ENCODE measurements at regions not wholly inside any gene's neighbourhood (a gene's known extent, or its start where the extent isn't known, plus 50 kb on each side); places are given as distances from the start of the nearest gene placed in this dataset.

DNA sequence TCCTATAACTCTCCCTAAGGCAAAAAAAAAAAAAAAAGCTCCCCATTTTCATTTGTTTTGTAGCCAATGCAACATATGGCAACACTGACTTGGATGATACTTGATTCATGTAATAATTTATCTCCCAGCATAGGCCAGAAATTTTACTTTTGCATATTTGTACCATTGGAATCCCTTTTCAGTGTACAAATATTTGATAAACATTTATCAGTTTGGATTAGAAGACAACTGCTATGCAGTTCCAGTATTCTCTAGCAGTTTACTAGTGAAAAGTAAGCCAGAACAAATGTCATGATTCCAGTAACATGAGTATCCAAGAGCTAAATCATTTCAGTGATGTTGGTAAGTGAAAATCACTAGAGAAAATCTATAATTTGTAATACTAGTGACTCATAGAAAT, 392.3 kb downstream of the CCER1 start:
- Histone ChIP-seq H3K27me3 (ENCODE audit: control insufficient read depth in 4 of 4, insufficient read depth in 4 of 4, low read length in 3 of 4) (no peaks in the 10 kb centered on the region), H3K4me1 (ENCODE audit: control insufficient read depth in 4 of 4, insufficient read depth in 4 of 4, low read length in 3 of 4) (no peaks in the 10 kb centered on the region), H3K36me3 (ENCODE audit: control insufficient read depth in 4 of 4, insufficient read depth in 3 of 4, low read depth in 1 of 4, low read length in 3 of 4) (no peaks in the 10 kb centered on the region), H3K4me3 (ENCODE audit: low read depth in 1 of 3, low read length in 3 of 3) (no peak overlapping the region), H3K27ac (ENCODE audit: low read depth in 1 of 2, low read length in 2 of 2) (no peak overlapping the region), H3K9ac (ENCODE audit: low read depth in 1 of 2, low read length in 2 of 2) (no peak overlapping the region), H3K9me3 (ENCODE audit: control insufficient read depth in 4 of 4, low read length in 3 of 4) (peaks cover 0 to 3% (median 0%) of the 10 kb centered on the region in 4 donors)
- no peak for DNase-seq (ENCODE audit: low spot score)
- TF ChIP-seq, protein P1, sequence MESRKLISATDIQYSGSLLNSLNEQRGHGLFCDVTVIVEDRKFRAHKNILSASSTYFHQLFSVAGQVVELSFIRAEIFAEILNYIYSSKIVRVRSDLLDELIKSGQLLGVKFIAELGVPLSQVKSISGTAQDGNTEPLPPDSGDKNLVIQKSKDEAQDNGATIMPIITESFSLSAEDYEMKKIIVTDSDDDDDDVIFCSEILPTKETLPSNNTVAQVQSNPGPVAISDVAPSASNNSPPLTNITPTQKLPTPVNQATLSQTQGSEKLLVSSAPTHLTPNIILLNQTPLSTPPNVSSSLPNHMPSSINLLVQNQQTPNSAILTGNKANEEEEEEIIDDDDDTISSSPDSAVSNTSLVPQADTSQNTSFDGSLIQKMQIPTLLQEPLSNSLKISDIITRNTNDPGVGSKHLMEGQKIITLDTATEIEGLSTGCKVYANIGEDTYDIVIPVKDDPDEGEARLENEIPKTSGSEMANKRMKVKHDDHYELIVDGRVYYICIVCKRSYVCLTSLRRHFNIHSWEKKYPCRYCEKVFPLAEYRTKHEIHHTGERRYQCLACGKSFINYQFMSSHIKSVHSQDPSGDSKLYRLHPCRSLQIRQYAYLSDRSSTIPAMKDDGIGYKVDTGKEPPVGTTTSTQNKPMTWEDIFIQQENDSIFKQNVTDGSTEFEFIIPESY (IDR thresholded peaks at IDR 0.05) = no peak
- TF ChIP-seq TAF1 (conservative IDR thresholded peaks at IDR 0.05) (no peak), EGR1 (IDR thresholded peaks at IDR 0.05; ENCODE audit: low read depth in 2 of 2) (no peak), YY1 (IDR thresholded peaks at IDR 0.05) (no peak), FOXA2 (IDR thresholded peaks at IDR 0.05) (no peak), SP1 (IDR thresholded peaks at IDR 0.05) (no peak), HNF4A (conservative IDR thresholded peaks at IDR 0.05) (no peak), FOXA1 (IDR thresholded peaks at IDR 0.05) (no peak), RXRA (IDR thresholded peaks at IDR 0.05) (no peak), JUND (IDR thresholded peaks at IDR 0.05) (no peak), GABPA (IDR thresholded peaks at IDR 0.05 in 1 of 2, conservative IDR thresholded peaks at IDR 0.05 in 1 of 2) (no peak), HNF4G (IDR thresholded peaks at IDR 0.05) (no peak), RAD21 (IDR thresholded peaks at IDR 0.05) (no peak), NR2F2 (IDR thresholded peaks at IDR 0.05) (no peak)
- TF ChIP-seq, protein P2, sequence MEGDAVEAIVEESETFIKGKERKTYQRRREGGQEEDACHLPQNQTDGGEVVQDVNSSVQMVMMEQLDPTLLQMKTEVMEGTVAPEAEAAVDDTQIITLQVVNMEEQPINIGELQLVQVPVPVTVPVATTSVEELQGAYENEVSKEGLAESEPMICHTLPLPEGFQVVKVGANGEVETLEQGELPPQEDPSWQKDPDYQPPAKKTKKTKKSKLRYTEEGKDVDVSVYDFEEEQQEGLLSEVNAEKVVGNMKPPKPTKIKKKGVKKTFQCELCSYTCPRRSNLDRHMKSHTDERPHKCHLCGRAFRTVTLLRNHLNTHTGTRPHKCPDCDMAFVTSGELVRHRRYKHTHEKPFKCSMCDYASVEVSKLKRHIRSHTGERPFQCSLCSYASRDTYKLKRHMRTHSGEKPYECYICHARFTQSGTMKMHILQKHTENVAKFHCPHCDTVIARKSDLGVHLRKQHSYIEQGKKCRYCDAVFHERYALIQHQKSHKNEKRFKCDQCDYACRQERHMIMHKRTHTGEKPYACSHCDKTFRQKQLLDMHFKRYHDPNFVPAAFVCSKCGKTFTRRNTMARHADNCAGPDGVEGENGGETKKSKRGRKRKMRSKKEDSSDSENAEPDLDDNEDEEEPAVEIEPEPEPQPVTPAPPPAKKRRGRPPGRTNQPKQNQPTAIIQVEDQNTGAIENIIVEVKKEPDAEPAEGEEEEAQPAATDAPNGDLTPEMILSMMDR (IDR thresholded peaks at IDR 0.05; ENCODE audit: low read depth, low read length, missing input control) = no peak
- TF ChIP-seq, protein P3, sequence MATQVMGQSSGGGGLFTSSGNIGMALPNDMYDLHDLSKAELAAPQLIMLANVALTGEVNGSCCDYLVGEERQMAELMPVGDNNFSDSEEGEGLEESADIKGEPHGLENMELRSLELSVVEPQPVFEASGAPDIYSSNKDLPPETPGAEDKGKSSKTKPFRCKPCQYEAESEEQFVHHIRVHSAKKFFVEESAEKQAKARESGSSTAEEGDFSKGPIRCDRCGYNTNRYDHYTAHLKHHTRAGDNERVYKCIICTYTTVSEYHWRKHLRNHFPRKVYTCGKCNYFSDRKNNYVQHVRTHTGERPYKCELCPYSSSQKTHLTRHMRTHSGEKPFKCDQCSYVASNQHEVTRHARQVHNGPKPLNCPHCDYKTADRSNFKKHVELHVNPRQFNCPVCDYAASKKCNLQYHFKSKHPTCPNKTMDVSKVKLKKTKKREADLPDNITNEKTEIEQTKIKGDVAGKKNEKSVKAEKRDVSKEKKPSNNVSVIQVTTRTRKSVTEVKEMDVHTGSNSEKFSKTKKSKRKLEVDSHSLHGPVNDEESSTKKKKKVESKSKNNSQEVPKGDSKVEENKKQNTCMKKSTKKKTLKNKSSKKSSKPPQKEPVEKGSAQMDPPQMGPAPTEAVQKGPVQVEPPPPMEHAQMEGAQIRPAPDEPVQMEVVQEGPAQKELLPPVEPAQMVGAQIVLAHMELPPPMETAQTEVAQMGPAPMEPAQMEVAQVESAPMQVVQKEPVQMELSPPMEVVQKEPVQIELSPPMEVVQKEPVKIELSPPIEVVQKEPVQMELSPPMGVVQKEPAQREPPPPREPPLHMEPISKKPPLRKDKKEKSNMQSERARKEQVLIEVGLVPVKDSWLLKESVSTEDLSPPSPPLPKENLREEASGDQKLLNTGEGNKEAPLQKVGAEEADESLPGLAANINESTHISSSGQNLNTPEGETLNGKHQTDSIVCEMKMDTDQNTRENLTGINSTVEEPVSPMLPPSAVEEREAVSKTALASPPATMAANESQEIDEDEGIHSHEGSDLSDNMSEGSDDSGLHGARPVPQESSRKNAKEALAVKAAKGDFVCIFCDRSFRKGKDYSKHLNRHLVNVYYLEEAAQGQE (IDR thresholded peaks at IDR 0.05) = no peak
- TF ChIP-seq, protein P4, sequence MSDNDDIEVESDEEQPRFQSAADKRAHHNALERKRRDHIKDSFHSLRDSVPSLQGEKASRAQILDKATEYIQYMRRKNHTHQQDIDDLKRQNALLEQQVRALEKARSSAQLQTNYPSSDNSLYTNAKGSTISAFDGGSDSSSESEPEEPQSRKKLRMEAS (IDR thresholded peaks at IDR 0.05) = no peak
- TF ChIP-seq, protein P5, sequence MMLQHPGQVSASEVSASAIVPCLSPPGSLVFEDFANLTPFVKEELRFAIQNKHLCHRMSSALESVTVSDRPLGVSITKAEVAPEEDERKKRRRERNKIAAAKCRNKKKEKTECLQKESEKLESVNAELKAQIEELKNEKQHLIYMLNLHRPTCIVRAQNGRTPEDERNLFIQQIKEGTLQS (IDR thresholded peaks at IDR 0.05) = no peak
